ENCODE measurements at regions not wholly inside any gene's neighbourhood (a gene's known extent, or its start where the extent isn't known, plus 50 kb on each side); places are given as distances from the start of the nearest gene placed in this dataset.

- TF ChIP-seq CTCF (IDR thresholded peaks at IDR 0.05), result no peak
- TF ChIP-seq POLR2A (IDR thresholded peaks at IDR 0.05), result no peak
These were observed 113.5 kb downstream of the HTR5A start for GRCh38 chr7:155183655-155184054.
